PFSK-1 (cell line): ENCODE measurements at regions not wholly inside any gene's neighbourhood (a gene's known extent, or its start where the extent isn't known, plus 50 kb on each side); places are given as distances from the start of the nearest gene placed in this dataset.

ENCODE experiments used
- FOXP2 ChIP-seq: optimal IDR thresholded peaks from 2 replicates; pipeline ENCODE3; 2011; ENCODE audit warnings: borderline replicate concordance, control low read depth, inconsistent platforms; ENCODE audit not compliant: insufficient read depth; ENCODE audit errors: extremely low read length, extremely low read depth
- POLR2AphosphoS5 ChIP-seq: IDR thresholded peaks from 2 replicates; pipeline ENCODE4 v1.6.1; 2012; ENCODE audit warnings: low read depth, mild to moderate bottlenecking, control low read depth, low read length, moderate library complexity
- SIN3A ChIP-seq: IDR thresholded peaks from 2 replicates; pipeline ENCODE4 v1.6.1; 2012; ENCODE audit warnings: mild to moderate bottlenecking, low read length, moderate library complexity, borderline replicate concordance; ENCODE audit not compliant: insufficient read depth
- TAF1 ChIP-seq: IDR thresholded peaks from 2 replicates; pipeline ENCODE4 v1.6.1; 2012; ENCODE audit warnings: low read length, control low read depth, borderline replicate concordance; ENCODE audit not compliant: insufficient read depth
- TF ChIP-seq, protein P1 (sequence below), 2 experiments: IDR thresholded peaks; 2 replicates each; pipeline versions ENCODE4 v1.6.1 to v1.8.0; 2011 to 2012; ENCODE audit warnings: low read depth in 2 of 2, low read length in 2 of 2, control low read depth in 1 of 2, inconsistent platforms in 1 of 2, mild to moderate bottlenecking in 1 of 2, moderate library complexity in 1 of 2; ENCODE audit not compliant: insufficient read depth in 1 of 2

GRCh38 chr6:139982652-139983295 lies 608.3 kb upstream of the CITED2 start:
- TF ChIP-seq, protein P1, sequence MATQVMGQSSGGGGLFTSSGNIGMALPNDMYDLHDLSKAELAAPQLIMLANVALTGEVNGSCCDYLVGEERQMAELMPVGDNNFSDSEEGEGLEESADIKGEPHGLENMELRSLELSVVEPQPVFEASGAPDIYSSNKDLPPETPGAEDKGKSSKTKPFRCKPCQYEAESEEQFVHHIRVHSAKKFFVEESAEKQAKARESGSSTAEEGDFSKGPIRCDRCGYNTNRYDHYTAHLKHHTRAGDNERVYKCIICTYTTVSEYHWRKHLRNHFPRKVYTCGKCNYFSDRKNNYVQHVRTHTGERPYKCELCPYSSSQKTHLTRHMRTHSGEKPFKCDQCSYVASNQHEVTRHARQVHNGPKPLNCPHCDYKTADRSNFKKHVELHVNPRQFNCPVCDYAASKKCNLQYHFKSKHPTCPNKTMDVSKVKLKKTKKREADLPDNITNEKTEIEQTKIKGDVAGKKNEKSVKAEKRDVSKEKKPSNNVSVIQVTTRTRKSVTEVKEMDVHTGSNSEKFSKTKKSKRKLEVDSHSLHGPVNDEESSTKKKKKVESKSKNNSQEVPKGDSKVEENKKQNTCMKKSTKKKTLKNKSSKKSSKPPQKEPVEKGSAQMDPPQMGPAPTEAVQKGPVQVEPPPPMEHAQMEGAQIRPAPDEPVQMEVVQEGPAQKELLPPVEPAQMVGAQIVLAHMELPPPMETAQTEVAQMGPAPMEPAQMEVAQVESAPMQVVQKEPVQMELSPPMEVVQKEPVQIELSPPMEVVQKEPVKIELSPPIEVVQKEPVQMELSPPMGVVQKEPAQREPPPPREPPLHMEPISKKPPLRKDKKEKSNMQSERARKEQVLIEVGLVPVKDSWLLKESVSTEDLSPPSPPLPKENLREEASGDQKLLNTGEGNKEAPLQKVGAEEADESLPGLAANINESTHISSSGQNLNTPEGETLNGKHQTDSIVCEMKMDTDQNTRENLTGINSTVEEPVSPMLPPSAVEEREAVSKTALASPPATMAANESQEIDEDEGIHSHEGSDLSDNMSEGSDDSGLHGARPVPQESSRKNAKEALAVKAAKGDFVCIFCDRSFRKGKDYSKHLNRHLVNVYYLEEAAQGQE (IDR thresholded peaks at IDR 0.05; ENCODE audit: insufficient read depth in 1 of 2, low read depth in 2 of 2, low read length in 2 of 2) = peak in 1 of 2 experiments; percentile 74; a peak in 1 of 4 replicates
- TF ChIP-seq POLR2AphosphoS5 (0 out of 2 replicates have a peak, but pooled peaks have one; percentile 30), TAF1 (0 out of 2 replicates have a peak, but pooled peaks have one; percentile 11), FOXP2 (peak; percentile 27), SIN3A (peak; percentile 76; the same call in 1 of the 2 replicates)

DNA sequence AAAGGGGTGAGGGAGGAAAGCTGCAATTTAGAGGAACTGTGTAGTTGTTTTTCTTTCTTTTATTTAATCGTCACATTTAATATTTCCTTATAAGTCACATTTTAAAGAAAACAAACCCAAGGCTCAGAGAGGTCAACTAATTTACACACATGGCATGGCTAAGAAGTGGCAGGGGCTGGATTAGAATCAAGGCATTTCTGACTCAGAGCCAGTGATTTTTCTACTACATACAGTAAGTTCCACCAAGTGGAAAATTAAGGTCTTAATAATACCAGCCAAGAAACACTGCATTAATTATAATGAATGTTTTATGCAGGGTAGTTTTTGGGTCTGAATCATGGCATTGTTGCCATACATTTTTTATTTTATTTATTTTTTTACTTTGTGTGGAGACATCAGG lies 607.7 kb upstream of the CITED2 start:
- no peak for TF ChIP-seq TAF1
- no peak for TF ChIP-seq POLR2AphosphoS5
- TF ChIP-seq, protein P1 (IDR thresholded peaks at IDR 0.05; ENCODE audit: insufficient read depth in 1 of 2, low read depth in 2 of 2, low read length in 2 of 2) = no peak
- no peak for TF ChIP-seq SIN3A
- no peak for TF ChIP-seq FOXP2

DNA sequence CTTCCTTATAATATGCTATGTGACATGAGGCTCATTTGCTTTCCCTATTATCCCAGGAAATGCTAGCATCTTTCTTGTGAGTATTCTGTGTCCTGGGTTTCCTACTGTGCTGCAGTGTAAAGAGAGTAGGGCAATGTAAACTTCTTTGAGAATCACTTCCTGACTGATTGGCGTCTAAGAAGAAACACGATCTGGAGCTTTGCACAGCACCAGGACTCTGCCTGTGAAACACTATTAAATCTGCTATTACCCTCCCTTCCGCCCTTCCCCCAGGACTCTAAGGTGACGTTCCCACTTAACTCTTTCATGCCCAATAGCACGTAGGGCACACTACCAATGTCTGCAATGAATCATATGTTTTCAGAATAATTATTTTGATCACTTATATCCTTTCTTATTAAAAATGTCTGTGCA lies 607.3 kb upstream of the CITED2 start:
- TF ChIP-seq POLR2AphosphoS5 (peak; percentile 62), FOXP2 (no peak), TAF1 (peak; percentile 54; the same call in 1 of the 2 replicates), SIN3A (peak; percentile 87; the same call in 1 of the 2 replicates)
- TF ChIP-seq, protein P1 (IDR thresholded peaks at IDR 0.05; ENCODE audit: insufficient read depth in 1 of 2, low read depth in 2 of 2, low read length in 2 of 2) = peak in 1 of 2 experiments; percentile 74; a peak in 2 of 4 replicates

DNA sequence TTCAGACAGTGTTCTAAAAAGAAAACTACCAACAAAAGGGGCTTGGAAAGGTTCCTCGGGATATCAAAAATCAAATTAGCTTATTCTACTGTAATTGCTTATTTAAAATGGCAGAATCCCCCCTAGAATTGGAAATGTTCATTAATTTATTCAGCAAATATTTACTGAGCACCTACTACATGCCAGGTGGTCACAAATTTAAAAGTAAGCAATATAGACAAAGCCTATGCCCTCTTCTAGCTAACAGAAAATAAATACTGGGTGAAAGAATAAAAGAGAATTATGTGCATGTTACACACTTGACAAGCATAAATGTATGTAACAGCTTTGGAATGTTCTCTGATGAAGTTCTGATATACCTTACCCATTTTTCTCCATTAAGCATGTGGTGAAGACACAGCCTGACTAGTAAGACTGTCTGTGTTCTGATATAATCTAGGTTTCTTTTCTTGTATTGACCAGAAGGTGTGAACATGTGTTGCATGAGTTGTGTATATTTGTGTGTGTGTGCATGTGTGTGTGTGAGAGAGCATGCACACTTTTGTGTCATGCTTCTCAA lies 606.7 kb upstream of the CITED2 start:
- TF ChIP-seq FOXP2 (no peak), TAF1 (no peak), POLR2AphosphoS5 (no peak), SIN3A (no peak)
- TF ChIP-seq, protein P1 (IDR thresholded peaks at IDR 0.05; ENCODE audit: insufficient read depth in 1 of 2, low read depth in 2 of 2, low read length in 2 of 2) = no peak
